ENCODE measurements at regions not wholly inside any gene's neighbourhood (a gene's known extent, or its start where the extent isn't known, plus 50 kb on each side); places are given as distances from the start of the nearest gene placed in this dataset.

DNA sequence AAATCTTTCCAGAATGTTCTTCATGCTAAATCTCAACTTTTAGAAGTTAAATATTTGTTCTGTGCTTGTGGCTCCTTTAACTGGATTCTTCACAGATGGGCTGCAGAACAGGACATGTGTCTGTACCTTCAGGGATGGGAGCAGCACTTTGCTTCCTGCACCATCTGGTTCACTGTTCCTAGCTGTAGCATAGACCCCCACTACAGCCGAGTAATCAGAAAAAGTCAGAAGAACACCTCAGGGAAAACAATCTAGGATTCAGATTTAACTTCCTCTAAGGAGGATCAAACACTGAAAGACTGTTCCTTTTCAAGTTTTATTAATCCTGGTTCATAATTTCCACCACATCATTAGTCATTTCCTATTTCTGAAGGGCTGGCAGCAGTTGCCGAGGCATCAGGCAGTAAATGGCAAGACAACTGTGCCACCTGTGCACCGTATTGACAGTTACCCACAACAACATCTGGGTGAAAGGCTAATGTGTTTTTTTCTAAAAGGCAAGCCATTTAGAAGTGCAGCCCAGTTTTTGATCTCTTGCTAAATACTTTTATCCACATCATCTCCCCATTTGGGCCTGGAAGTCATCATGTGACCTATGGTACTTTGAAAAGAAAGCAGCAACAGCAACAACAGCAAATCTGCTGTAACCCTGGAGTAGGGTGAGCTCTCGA, 212.8 kb upstream of the BMP4 start:
- no peak for DNase-seq (ENCODE audit: low spot score in 2 of 2)
- H3K4me1 ChIP-seq = peaks cover 0 to 35% of the 10 kb centered on the region in 2 donors
- H3K36me3 ChIP-seq = no peaks in the 10 kb centered on the region
- H3K9me3 ChIP-seq = no peaks in the 10 kb centered on the region
- no peaks in the 10 kb centered on the region for H3K27me3 ChIP-seq
- H3K27ac ChIP-seq = no peak overlapping the region
- no peak overlapping the region for H3K4me3 ChIP-seq
- intact Hi-C loops (cut with DNase I) = no loop called here
- TF ChIP-seq, protein P1, sequence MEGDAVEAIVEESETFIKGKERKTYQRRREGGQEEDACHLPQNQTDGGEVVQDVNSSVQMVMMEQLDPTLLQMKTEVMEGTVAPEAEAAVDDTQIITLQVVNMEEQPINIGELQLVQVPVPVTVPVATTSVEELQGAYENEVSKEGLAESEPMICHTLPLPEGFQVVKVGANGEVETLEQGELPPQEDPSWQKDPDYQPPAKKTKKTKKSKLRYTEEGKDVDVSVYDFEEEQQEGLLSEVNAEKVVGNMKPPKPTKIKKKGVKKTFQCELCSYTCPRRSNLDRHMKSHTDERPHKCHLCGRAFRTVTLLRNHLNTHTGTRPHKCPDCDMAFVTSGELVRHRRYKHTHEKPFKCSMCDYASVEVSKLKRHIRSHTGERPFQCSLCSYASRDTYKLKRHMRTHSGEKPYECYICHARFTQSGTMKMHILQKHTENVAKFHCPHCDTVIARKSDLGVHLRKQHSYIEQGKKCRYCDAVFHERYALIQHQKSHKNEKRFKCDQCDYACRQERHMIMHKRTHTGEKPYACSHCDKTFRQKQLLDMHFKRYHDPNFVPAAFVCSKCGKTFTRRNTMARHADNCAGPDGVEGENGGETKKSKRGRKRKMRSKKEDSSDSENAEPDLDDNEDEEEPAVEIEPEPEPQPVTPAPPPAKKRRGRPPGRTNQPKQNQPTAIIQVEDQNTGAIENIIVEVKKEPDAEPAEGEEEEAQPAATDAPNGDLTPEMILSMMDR (IDR thresholded peaks at IDR 0.05) = no peak

DNA sequence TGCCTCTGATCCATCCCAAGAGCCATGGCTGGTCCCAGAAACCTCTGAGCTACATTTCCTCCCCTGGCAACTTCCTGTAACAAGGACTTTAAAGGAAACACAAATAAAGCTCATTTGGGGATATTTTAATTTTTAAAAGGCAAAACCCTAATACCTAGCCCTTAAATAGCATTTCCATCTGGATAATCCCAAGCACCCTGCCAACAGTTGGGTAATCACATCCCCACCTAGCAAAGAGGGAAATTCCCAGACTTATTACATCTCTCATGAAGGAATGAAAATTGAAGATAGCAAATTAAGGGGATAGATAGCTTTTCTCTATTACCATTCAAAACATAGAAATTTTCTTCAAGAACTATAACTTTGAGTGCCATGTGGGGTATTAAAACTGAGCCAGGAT, 213.7 kb upstream of the BMP4 start:
- no peak for DNase-seq (ENCODE audit: low spot score in 2 of 2)
- intact Hi-C loops (cut with DNase I) = no loop called here
- H3K36me3 ChIP-seq = no peaks in the 10 kb centered on the region
- no peaks in the 10 kb centered on the region for H3K9me3 ChIP-seq
- no peak overlapping the region for H3K27ac ChIP-seq
- peaks cover 0 to 43% of the 10 kb centered on the region in 2 donors for H3K4me1 ChIP-seq
- H3K4me3 ChIP-seq = no peak overlapping the region
- TF ChIP-seq, protein P1 (IDR thresholded peaks at IDR 0.05) = no peak
- H3K27me3 ChIP-seq = no peaks in the 10 kb centered on the region

DNA sequence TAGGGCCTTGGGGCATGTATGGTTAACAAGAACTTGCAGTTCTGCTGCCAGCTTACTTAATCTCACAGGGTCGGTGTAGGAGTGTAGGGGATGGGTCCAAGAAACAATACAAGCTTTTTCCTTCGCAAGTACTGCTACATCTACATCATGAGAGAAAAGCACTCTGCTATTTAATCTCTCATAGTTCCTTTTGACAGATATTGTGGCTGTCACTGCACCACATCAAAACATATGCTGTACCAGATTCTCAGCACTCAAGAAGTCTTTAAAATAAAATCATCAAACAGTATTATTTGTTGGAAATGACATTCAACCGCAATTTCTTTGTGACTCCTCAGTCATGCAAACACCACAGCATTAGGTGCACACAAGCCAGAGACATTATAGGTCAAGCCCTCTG, 215.5 kb upstream of the BMP4 start:
- Histone ChIP-seq H3K4me1 (peaks cover 0 to 35% of the 10 kb centered on the region in 2 donors), H3K36me3 (no peaks in the 10 kb centered on the region), H3K27ac (no peak overlapping the region), H3K9me3 (no peaks in the 10 kb centered on the region), H3K4me3 (no peak overlapping the region), H3K27me3 (no peaks in the 10 kb centered on the region)
- intact Hi-C loops (cut with DNase I) = loop anchor here (2.0 kb wide), 1 partner anchor 217 kb away; no protein-coding TSS in a partner anchor
- TF ChIP-seq, protein P1 (IDR thresholded peaks at IDR 0.05) = no peak
- no peak for DNase-seq (ENCODE audit: low spot score in 2 of 2)

DNA sequence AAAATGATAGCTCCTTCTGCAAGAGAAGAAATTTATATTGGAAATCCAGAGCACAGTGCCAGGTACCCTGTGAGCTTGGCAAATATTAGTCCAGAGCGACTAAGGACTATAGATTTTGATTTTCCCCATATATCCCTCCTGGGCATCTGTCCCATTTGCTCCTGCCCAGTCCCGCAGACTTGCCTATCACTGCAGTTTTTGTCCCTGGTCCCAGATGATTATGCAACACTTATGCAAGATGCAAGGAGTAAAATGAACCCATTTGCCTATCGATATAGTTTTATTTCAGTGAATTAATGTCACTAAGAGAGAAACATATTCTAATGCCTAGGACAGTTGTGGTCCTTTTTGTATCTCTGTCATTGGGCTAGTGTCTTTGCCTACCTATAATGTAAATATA, 215.9 kb upstream of the BMP4 start:
- DNase-seq (ENCODE audit: low spot score in 2 of 2) = no peak
- intact Hi-C loops (cut with DNase I) = loop anchor here (2.0 kb wide), 1 partner anchor 218 kb away; no protein-coding TSS in a partner anchor

DNA sequence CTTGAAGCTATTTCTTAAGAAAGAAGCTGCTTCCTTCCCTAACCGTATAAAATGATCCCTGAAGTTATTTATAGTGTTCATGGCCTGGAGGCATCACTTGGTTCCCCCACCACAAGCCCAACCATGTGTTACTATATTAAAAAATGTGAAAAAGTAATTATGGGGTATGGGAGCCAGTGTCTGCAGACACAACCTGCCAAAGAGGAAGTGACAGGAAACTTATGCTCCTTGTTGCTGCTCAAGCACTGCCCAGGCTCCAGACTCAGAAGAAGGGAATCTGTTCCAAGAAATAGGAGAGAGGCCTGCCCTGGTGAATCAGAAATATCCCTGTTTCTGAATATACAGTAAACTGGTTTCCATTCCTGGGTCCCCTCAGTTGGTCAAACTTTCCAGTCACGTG, 217.2 kb upstream of the BMP4 start:
- no peaks in the 10 kb centered on the region for H3K36me3 ChIP-seq
- TF ChIP-seq, protein P1 (IDR thresholded peaks at IDR 0.05) = no peak
- H3K9me3 ChIP-seq = no peaks in the 10 kb centered on the region
- no peaks in the 10 kb centered on the region for H3K27me3 ChIP-seq
- DNase-seq (ENCODE audit: low spot score in 2 of 2) = no peak
- H3K4me3 ChIP-seq = no peak overlapping the region
- peak overlapping the region; percentile 56 to 65 for H3K27ac ChIP-seq
- H3K4me1 ChIP-seq = peaks cover 0 to 35% of the 10 kb centered on the region in 2 donors
- intact Hi-C loops (cut with DNase I) = loop anchor here (2.0 kb wide), 4 partner anchors 65 to 635 kb away; no protein-coding TSS in a partner anchor

More for the DNA sequence above, 215.9 kb upstream of the BMP4 start:
- Histone ChIP-seq H3K4me1 (peaks cover 0 to 35% of the 10 kb centered on the region in 2 donors), H3K27ac (no peak overlapping the region), H3K36me3 (no peaks in the 10 kb centered on the region), H3K9me3 (no peaks in the 10 kb centered on the region), H3K27me3 (no peaks in the 10 kb centered on the region), H3K4me3 (no peak overlapping the region)
- TF ChIP-seq, protein P1 (IDR thresholded peaks at IDR 0.05) = no peak
